ENCODE measurements at regions not wholly inside any gene's neighbourhood (a gene's known extent, or its start where the extent isn't known, plus 50 kb on each side); places are given as distances from the start of the nearest gene placed in this dataset.

DNA sequence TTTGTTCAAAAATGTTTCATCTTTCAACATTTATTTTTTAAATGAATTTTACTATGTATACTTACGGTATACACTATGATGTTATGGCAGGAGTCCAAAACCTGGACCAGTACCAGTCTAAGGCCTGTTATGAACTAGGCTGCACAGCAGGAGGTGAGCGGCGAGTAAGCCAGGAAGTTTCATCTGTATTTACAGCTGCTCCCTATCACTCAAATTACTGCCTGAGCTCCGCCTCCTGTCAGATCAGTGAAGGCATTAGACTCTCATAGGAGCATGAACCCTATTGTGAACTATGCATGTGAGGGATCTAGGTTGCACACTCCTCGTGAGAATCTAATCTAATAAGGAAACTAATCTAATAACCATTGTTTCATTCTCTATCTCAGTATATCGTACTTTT is 715.5 kb upstream of the PTPRD start:
- TF ChIP-seq POLR2A (IDR thresholded peaks at IDR 0.05; ENCODE audit: low read length), result no peak
- TF ChIP-seq GATA1 (IDR thresholded peaks at IDR 0.05; ENCODE audit: low read depth, low read length), result no peak
